GM23338 (cell line): ENCODE measurements at regions not wholly inside any gene's neighbourhood (a gene's known extent, or its start where the extent isn't known, plus 50 kb on each side); places are given as distances from the start of the nearest gene placed in this dataset.

Experiments used
- ATAC-seq: fragments of 200-7000 bp; cut with Tn5 transposase; 3 replicates; pipeline ENCODE4 v1.9.1; 2020
- DNase-seq: peaks from one replicate; pipeline ENCODE4 v3.0.0-alpha.2; 2015; ENCODE audit warnings: low spot score
- H2AFZ ChIP-seq: fragments of 200-600 bp; sonication (generic); 2 replicates; pipeline ENCODE4 v1.8.0; 2016; ENCODE audit warnings: antibody characterized with exemption, mild to moderate bottlenecking, moderate library complexity
- H3F3A ChIP-seq: fragments of 200-600 bp; sonication (generic); replicated peaks from 2 replicates; pipeline ENCODE4 v1.8.0; 2017; ENCODE audit warnings: antibody characterized with exemption, mixed run types, low read depth
- H3K27ac ChIP-seq: fragments of 200-600 bp; sonication (generic); 2 replicates; pipeline ENCODE4 v1.6.1; 2016; ENCODE audit warnings: low read depth
- H3K27me3 ChIP-seq: fragments of 200-600 bp; sonication (generic); 2 replicates; pipeline ENCODE4 v1.8.0; 2016; ENCODE audit warnings: mild to moderate bottlenecking, mixed run types, moderate library complexity; ENCODE audit not compliant: insufficient read depth
- H3K36me3 ChIP-seq: fragments of 200-600 bp; sonication (generic); 2 replicates; pipeline ENCODE4 v1.8.0; 2016; ENCODE audit warnings: mild to moderate bottlenecking; ENCODE audit not compliant: insufficient read depth
- H3K4me1 ChIP-seq: fragments of 200-600 bp; sonication (generic); 2 replicates; pipeline ENCODE4 v1.8.0; 2016; ENCODE audit warnings: mild to moderate bottlenecking, moderate library complexity; ENCODE audit not compliant: insufficient read depth
- H3K4me2 ChIP-seq: fragments of 200-600 bp; sonication (generic); 2 replicates; pipeline ENCODE4 v1.7.1; 2017; ENCODE audit warnings: mixed run types
- H3K4me3 ChIP-seq: fragments of 200-600 bp; sonication (generic); 2 replicates; pipeline ENCODE4 v1.6.1; 2016; ENCODE audit warnings: mixed run types
- H3K79me2 ChIP-seq: fragments of 200-600 bp; sonication (generic); replicated peaks from 2 replicates; pipeline ENCODE4 v1.8.0; 2017; ENCODE audit warnings: mild to moderate bottlenecking; ENCODE audit not compliant: insufficient read depth
- H3K9me2 ChIP-seq: fragments of 200-600 bp; sonication (generic); 2 replicates; pipeline ENCODE4 v1.8.0; 2017; ENCODE audit not compliant: insufficient read depth
- H4K20me1 ChIP-seq: fragments of 200-600 bp; sonication (generic); replicated peaks from 2 replicates; pipeline ENCODE4 v1.8.0; 2017; ENCODE audit warnings: mild to moderate bottlenecking; ENCODE audit not compliant: insufficient read depth
- H3K27ac Mint-ChIP-seq: 2 replicates; pipeline ENCODE4 v1.8.0; 2020; ENCODE audit warnings: inconsistent platforms, mild to moderate bottlenecking, moderate library complexity, mixed read lengths
- H3K27me3 Mint-ChIP-seq: 3 replicates; pipeline ENCODE4 v1.8.0; 2022; ENCODE audit warnings: low read depth, mild to moderate bottlenecking, moderate library complexity, mixed read lengths, inconsistent platforms; ENCODE audit not compliant: insufficient read depth, poor library complexity
- H3K36me3 Mint-ChIP-seq: 3 replicates; pipeline ENCODE4 v1.8.0; 2021; ENCODE audit warnings: low read depth, mild to moderate bottlenecking, inconsistent platforms, moderate library complexity, mixed read lengths
- H3K4me1 Mint-ChIP-seq: 3 replicates; pipeline ENCODE4 v1.8.0; 2020; ENCODE audit warnings: mild to moderate bottlenecking, inconsistent platforms, mixed read lengths
- H3K4me3 Mint-ChIP-seq: 3 replicates; pipeline ENCODE4 v1.8.0; 2021; ENCODE audit warnings: moderate library complexity, mild to moderate bottlenecking, inconsistent platforms, mixed read lengths
- H3K9me3 Mint-ChIP-seq: 3 replicates; pipeline ENCODE4 v1.8.0; 2020; ENCODE audit warnings: moderate library complexity, mild to moderate bottlenecking, inconsistent platforms, mixed read lengths
- CREB1 ChIP-seq: fragments of 250-450 bp; sonication (Bioruptor Pico); IDR thresholded peaks from 2 replicates; pipeline ENCODE4 v1.5.0; 2020; ENCODE audit warnings: low read depth, mild to moderate bottlenecking, moderate library complexity
- EZH2 ChIP-seq: fragments of 200-600 bp; sonication (generic); IDR thresholded peaks from one replicate; pipeline ENCODE4 v1.8.0; 2017; ENCODE audit warnings: antibody characterized with exemption, mild to moderate bottlenecking, low read depth; ENCODE audit not compliant: unreplicated experiment
- EZH2phosphoT487 ChIP-seq: fragments of 200-600 bp; sonication (generic); IDR thresholded peaks from one replicate; pipeline ENCODE4 v1.8.1; 2018; ENCODE audit warnings: antibody characterized with exemption; ENCODE audit not compliant: unreplicated experiment
- NANOG ChIP-seq: IDR thresholded peaks from 2 replicates; pipeline ENCODE4 v1.6.1; 2016; ENCODE audit warnings: antibody characterized with exemption, borderline replicate concordance
- STAT1 ChIP-seq: IDR thresholded peaks from one replicate; pipeline ENCODE4 v1.6.1; 2016; ENCODE audit warnings: antibody characterized with exemption; ENCODE audit not compliant: unreplicated experiment
- ZNF114 ChIP-seq: fragments of 250-450 bp; sonication (Bioruptor Pico); IDR thresholded peaks from 2 replicates; pipeline ENCODE4 v1.5.0; 2020; ENCODE audit warnings: mild to moderate bottlenecking, moderate library complexity
- ZNF331 ChIP-seq: fragments of 250-450 bp; sonication (Bioruptor Pico); IDR thresholded peaks from 2 replicates; pipeline ENCODE4 v1.5.0; 2020; ENCODE audit warnings: low read depth, mild to moderate bottlenecking, moderate library complexity
- TF ChIP-seq, protein P1 (sequence below): fragments of 250-450 bp; sonication (Bioruptor Pico); IDR thresholded peaks from 2 replicates; pipeline ENCODE4 v1.5.0; 2020; ENCODE audit warnings: mild to moderate bottlenecking, moderate library complexity
- TF ChIP-seq, protein P2 (sequence below): IDR thresholded peaks from 2 replicates; pipeline ENCODE4 v1.6.1; 2016; ENCODE audit warnings: antibody characterized with exemption
- TF ChIP-seq, protein P3 (sequence below), 2 experiments: fragments of 200-600 bp in 1 of 2; sonication (generic) in 1 of 2; conservative IDR thresholded peaks; 2 replicates each; pipeline versions ENCODE4 v1.5.1 to v1.6.1; 2016 to 2017; ENCODE audit warnings: antibody characterized with exemption in 2 of 2, low read depth in 2 of 2, mild to moderate bottlenecking in 2 of 2, moderate library complexity in 1 of 2
- TF ChIP-seq, protein P4 (sequence below): IDR thresholded peaks from one replicate; pipeline ENCODE4 v1.6.1; 2018; ENCODE audit warnings: antibody characterized with exemption; ENCODE audit not compliant: unreplicated experiment

DNA sequence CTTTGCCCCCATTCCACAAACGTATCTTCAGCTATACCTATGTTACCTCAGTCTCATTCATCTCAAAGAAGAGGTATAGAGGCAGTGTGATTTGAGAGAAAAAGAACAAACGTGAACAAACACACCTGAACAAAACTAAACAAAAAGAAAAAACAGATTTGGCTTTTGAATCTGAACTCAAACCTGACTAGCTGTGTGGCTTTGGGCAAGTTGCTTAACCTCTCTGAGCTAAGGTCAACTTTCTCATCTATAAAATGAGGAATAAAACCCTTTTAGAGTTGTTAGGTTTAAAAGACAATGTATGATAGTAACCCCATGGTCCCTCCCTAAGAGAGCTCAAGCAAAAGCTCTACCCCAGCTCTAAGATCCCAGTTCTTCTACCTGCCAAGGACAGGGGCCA, 73.5 kb downstream of the ZNF648 start (continued):
- TF ChIP-seq, protein P1, sequence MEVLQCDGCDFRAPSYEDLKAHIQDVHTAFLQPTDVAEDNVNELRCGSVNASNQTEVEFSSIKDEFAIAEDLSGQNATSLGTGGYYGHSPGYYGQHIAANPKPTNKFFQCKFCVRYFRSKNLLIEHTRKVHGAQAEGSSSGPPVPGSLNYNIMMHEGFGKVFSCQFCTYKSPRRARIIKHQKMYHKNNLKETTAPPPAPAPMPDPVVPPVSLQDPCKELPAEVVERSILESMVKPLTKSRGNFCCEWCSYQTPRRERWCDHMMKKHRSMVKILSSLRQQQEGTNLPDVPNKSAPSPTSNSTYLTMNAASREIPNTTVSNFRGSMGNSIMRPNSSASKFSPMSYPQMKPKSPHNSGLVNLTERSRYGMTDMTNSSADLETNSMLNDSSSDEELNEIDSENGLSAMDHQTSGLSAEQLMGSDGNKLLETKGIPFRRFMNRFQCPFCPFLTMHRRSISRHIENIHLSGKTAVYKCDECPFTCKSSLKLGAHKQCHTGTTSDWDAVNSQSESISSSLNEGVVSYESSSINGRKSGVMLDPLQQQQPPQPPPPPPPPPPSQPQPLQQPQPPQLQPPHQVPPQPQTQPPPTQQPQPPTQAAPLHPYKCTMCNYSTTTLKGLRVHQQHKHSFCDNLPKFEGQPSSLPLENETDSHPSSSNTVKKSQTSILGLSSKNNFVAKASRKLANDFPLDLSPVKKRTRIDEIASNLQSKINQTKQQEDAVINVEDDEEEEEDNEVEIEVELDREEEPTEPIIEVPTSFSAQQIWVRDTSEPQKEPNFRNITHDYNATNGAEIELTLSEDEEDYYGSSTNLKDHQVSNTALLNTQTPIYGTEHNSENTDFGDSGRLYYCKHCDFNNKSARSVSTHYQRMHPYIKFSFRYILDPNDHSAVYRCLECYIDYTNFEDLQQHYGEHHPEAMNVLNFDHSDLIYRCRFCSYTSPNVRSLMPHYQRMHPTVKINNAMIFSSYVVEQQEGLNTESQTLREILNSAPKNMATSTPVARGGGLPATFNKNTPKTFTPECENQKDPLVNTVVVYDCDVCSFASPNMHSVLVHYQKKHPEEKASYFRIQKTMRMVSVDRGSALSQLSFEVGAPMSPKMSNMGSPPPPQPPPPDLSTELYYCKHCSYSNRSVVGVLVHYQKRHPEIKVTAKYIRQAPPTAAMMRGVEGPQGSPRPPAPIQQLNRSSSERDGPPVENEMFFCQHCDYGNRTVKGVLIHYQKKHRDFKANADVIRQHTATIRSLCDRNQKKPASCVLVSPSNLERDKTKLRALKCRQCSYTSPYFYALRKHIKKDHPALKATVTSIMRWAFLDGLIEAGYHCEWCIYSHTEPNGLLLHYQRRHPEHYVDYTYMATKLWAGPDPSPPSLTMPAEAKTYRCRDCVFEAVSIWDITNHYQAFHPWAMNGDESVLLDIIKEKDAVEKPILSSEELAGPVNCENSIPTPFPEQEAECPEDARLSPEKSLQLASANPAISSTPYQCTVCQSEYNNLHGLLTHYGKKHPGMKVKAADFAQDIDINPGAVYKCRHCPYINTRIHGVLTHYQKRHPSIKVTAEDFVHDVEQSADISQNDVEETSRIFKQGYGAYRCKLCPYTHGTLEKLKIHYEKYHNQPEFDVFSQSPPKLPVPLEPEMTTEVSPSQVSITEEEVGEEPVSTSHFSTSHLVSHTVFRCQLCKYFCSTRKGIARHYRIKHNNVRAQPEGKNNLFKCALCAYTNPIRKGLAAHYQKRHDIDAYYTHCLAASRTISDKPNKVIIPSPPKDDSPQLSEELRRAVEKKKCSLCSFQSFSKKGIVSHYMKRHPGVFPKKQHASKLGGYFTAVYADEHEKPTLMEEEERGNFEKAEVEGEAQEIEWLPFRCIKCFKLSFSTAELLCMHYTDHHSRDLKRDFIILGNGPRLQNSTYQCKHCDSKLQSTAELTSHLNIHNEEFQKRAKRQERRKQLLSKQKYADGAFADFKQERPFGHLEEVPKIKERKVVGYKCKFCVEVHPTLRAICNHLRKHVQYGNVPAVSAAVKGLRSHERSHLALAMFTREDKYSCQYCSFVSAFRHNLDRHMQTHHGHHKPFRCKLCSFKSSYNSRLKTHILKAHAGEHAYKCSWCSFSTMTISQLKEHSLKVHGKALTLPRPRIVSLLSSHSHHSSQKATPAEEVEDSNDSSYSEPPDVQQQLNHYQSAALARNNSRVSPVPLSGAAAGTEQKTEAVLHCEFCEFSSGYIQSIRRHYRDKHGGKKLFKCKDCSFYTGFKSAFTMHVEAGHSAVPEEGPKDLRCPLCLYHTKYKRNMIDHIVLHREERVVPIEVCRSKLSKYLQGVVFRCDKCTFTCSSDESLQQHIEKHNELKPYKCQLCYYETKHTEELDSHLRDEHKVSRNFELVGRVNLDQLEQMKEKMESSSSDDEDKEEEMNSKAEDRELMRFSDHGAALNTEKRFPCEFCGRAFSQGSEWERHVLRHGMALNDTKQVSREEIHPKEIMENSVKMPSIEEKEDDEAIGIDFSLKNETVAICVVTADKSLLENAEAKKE (CRISPR knock-in tag) = no peak
- TF ChIP-seq, protein P2, sequence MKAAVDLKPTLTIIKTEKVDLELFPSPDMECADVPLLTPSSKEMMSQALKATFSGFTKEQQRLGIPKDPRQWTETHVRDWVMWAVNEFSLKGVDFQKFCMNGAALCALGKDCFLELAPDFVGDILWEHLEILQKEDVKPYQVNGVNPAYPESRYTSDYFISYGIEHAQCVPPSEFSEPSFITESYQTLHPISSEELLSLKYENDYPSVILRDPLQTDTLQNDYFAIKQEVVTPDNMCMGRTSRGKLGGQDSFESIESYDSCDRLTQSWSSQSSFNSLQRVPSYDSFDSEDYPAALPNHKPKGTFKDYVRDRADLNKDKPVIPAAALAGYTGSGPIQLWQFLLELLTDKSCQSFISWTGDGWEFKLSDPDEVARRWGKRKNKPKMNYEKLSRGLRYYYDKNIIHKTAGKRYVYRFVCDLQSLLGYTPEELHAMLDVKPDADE = no peak
- TF ChIP-seq EZH2phosphoT487 = no peak

DNA sequence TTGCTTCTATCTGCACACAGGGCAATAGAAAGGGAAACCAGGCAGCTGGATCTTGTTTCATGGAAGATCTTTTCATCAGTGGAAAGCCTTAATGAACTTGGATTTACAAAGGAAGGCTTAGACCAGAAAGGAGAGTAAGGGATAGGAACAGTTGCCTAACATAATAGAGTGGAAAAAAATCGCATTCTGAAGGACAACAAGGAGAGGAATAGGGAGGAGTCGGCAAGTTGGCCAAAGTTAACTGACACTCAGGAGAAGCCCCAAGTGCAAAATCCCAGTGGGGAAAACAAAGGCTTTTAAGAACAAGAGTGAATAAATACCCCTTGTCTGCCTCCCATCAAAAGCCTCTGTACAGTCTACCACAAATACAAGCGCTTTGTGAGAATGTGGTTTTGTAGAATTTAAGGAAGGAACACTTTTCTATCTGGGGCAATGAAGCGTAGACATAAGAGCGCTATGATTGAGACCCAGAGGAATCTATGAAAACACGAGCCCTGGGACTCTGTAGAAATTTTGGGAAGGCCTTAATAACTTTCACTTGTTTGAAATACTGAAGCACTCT, 74.1 kb downstream of the ZNF648 start:
- no peaks in the 10 kb centered on the region for H3K27me3 ChIP-seq
- H3K27me3 Mint-ChIP-seq = peaks cover 3% of the 10 kb centered on the region
- no peak overlapping the region for H3K4me3 Mint-ChIP-seq
- no peaks in the 10 kb centered on the region for H4K20me1 ChIP-seq
- H2AFZ ChIP-seq = peak overlapping the region; percentile 94
- H3K27ac Mint-ChIP-seq = no peak overlapping the region
- no peak overlapping the region for H3K4me3 ChIP-seq
- no peaks in the 10 kb centered on the region for H3K79me2 ChIP-seq
- H3K9me3 Mint-ChIP-seq = no peaks in the 10 kb centered on the region
- no peaks in the 10 kb centered on the region for H3K36me3 ChIP-seq
- DNase-seq = no peak
- H3K27ac ChIP-seq = no peak overlapping the region
- H3K4me2 ChIP-seq = no peak overlapping the region
- H3K4me1 ChIP-seq = peaks cover 11% of the 10 kb centered on the region; the same call in 1 of the 2 replicates
- H3F3A ChIP-seq = no peaks in the 10 kb centered on the region
- H3K36me3 Mint-ChIP-seq = no peaks in the 10 kb centered on the region
- ATAC-seq = no peak
- H3K4me1 Mint-ChIP-seq = peaks cover 13% of the 10 kb centered on the region
- H3K9me2 ChIP-seq = no peaks in the 10 kb centered on the region
- TF ChIP-seq, protein P3, sequence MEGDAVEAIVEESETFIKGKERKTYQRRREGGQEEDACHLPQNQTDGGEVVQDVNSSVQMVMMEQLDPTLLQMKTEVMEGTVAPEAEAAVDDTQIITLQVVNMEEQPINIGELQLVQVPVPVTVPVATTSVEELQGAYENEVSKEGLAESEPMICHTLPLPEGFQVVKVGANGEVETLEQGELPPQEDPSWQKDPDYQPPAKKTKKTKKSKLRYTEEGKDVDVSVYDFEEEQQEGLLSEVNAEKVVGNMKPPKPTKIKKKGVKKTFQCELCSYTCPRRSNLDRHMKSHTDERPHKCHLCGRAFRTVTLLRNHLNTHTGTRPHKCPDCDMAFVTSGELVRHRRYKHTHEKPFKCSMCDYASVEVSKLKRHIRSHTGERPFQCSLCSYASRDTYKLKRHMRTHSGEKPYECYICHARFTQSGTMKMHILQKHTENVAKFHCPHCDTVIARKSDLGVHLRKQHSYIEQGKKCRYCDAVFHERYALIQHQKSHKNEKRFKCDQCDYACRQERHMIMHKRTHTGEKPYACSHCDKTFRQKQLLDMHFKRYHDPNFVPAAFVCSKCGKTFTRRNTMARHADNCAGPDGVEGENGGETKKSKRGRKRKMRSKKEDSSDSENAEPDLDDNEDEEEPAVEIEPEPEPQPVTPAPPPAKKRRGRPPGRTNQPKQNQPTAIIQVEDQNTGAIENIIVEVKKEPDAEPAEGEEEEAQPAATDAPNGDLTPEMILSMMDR (conservative IDR thresholded peaks at IDR 0.05; ENCODE audit: low read depth in 2 of 2) = no peak
- TF ChIP-seq STAT1 (no peak), ZNF331 (CRISPR knock-in tag) (no peak), NANOG (no peak), EZH2 (no peak), CREB1 (CRISPR knock-in tag) (no peak), EZH2phosphoT487 (no peak), ZNF114 (no peak)
- TF ChIP-seq, protein P4, sequence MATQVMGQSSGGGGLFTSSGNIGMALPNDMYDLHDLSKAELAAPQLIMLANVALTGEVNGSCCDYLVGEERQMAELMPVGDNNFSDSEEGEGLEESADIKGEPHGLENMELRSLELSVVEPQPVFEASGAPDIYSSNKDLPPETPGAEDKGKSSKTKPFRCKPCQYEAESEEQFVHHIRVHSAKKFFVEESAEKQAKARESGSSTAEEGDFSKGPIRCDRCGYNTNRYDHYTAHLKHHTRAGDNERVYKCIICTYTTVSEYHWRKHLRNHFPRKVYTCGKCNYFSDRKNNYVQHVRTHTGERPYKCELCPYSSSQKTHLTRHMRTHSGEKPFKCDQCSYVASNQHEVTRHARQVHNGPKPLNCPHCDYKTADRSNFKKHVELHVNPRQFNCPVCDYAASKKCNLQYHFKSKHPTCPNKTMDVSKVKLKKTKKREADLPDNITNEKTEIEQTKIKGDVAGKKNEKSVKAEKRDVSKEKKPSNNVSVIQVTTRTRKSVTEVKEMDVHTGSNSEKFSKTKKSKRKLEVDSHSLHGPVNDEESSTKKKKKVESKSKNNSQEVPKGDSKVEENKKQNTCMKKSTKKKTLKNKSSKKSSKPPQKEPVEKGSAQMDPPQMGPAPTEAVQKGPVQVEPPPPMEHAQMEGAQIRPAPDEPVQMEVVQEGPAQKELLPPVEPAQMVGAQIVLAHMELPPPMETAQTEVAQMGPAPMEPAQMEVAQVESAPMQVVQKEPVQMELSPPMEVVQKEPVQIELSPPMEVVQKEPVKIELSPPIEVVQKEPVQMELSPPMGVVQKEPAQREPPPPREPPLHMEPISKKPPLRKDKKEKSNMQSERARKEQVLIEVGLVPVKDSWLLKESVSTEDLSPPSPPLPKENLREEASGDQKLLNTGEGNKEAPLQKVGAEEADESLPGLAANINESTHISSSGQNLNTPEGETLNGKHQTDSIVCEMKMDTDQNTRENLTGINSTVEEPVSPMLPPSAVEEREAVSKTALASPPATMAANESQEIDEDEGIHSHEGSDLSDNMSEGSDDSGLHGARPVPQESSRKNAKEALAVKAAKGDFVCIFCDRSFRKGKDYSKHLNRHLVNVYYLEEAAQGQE = no peak
- TF ChIP-seq, protein P2 = no peak
